Sigmoid colon (tissue), 6 donors: ENCODE measurements at regions not wholly inside any gene's neighbourhood (a gene's known extent, or its start where the extent isn't known, plus 50 kb on each side); places are given as distances from the start of the nearest gene placed in this dataset.

ENCODE experiments used
- DNase-seq: peaks from one replicate; pipeline ENCODE4 v3.0.0-alpha.2; 2019
- H3K27ac ChIP-seq, 4 donors: fragments of 200-600 bp; sonication (generic); one replicate each; pipeline ENCODE4 v1.5.1; 2016 to 2019; ENCODE audit warnings: mild to moderate bottlenecking in 1 of 4
- H3K27me3 ChIP-seq, 3 donors: fragments of 200-600 bp; sonication (generic); one replicate each; pipeline ENCODE4 v1.5.1; 2019; ENCODE audit warnings: mild to moderate bottlenecking in 1 of 3
- H3K36me3 ChIP-seq, 4 donors: fragments of 200-600 bp; sonication (generic); one replicate each; pipeline ENCODE4 v1.5.1; 2016 to 2019
- H3K4me1 ChIP-seq, 4 donors: fragments of 200-600 bp; sonication (generic); one replicate each; pipeline ENCODE4 v1.5.1; 2017 to 2019
- H3K4me3 ChIP-seq, 4 donors: fragments of 200-600 bp; sonication (generic); one replicate each; pipeline ENCODE4 v1.5.1; 2017 to 2019; ENCODE audit warnings: mild to moderate bottlenecking in 2 of 4, moderate library complexity in 1 of 4
- H3K9me3 ChIP-seq, 4 donors: fragments of 200-600 bp in 3 of 4; sonication (generic) in 3 of 4; one replicate each; pipeline versions ENCODE4 v1.5.1 to v1.6.1; 2013 to 2019
- CTCF ChIP-seq, 4 experiments: fragments of 450-650 bp in 3 of 4; fragments of 200-600 bp in 1 of 4; IDR thresholded peaks; one replicate each; pipeline ENCODE4 v1.5.1; 2016 to 2019; ENCODE audit warnings: antibody characterized with exemption in 4 of 4, mild to moderate bottlenecking in 3 of 4, moderate library complexity in 2 of 4
- EP300 ChIP-seq, 4 donors: sonication (generic); formaldehyde crosslinking; IDR thresholded peaks; one replicate each; pipeline ENCODE4 v1.6.1; 2017; ENCODE audit warnings: antibody characterized with exemption in 4 of 4
- POLR2A ChIP-seq, 2 donors: fragments of 450-650 bp; IDR thresholded peaks; one replicate each; pipeline ENCODE4 v1.6.1; 2016; ENCODE audit warnings: antibody characterized with exemption in 2 of 2, mild to moderate bottlenecking in 2 of 2, moderate library complexity in 2 of 2
- POLR2AphosphoS5 ChIP-seq, 4 donors: sonication (generic); formaldehyde crosslinking; IDR thresholded peaks; one replicate each; pipeline ENCODE4 v1.6.1; 2017; ENCODE audit warnings: antibody characterized with exemption in 4 of 4
- WGBS, 2 donors: extraction: QIAGEN DNeasy Blood & Tissue Kit; methylation state at CpG; one replicate each; pipeline ENCODE4 v1.1.7; 2013; 5-methylcytosine and 5-hydroxymethylcytosine counted together
- intact Hi-C: fragments of 100-400 bp; cut with DNase I; formaldehyde crosslinking; loops from one replicate; pipeline ENCODE4 v1.15.1; 2023
- donor health status: healthy with polysubstance abuse.
- donor health status: healthy.

DNA sequence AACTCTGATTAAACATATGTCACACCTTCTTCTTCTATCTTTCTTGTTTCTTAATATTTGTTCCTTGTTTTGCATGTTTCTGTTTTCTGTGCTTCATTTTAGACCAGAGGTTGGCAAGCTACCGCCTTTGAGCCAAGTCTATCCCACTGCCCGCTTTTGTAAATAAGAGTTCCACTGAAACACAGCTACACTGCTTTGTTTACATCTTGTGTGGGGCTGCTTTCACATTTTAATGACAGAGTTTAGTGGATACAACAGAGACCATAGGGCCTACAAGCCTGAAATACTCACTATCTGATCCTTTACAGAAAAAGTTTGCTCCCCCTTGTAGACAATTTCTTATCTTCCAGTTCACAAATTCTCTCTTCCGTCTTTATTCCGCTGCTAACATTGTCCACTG, 109.4 kb upstream of the SPACA1 start:
- no peaks in the 10 kb centered on the region for H3K27me3 ChIP-seq
- no peaks in the 10 kb centered on the region for H3K36me3 ChIP-seq
- TF ChIP-seq CTCF (IDR thresholded peaks at IDR 0.05) (no peak), EP300 (IDR thresholded peaks at IDR 0.05) (no peak)
- intact Hi-C loops = no loop called here
- no peaks in the 10 kb centered on the region for H3K9me3 ChIP-seq
- H3K27ac ChIP-seq = no peak overlapping the region
- WGBS, 2 donors = 93% methylated on average over 4 of the region's 4 CpGs
- no peak for DNase-seq
- no peak overlapping the region for H3K4me3 ChIP-seq
- H3K4me1 ChIP-seq = no peaks in the 10 kb centered on the region

GRCh38 chr6:87936065-87936464, 111.6 kb upstream of the SPACA1 start:
- Histone ChIP-seq H3K27me3 (no peaks in the 10 kb centered on the region), H3K4me3 (no peak overlapping the region), H3K4me1 (no peaks in the 10 kb centered on the region), H3K27ac (no peak overlapping the region), H3K9me3 (no peaks in the 10 kb centered on the region), H3K36me3 (no peaks in the 10 kb centered on the region)
- WGBS, 2 donors = 90 to 92% methylated on average over 9 of the region's 9 CpGs
- intact Hi-C loops = no loop called here
- no peak for DNase-seq
- TF ChIP-seq EP300 (IDR thresholded peaks at IDR 0.05) (no peak), POLR2AphosphoS5 (IDR thresholded peaks at IDR 0.05) (no peak), CTCF (IDR thresholded peaks at IDR 0.05) (no peak), POLR2A (IDR thresholded peaks at IDR 0.05) (no peak)

GRCh38 chr6:87935196-87935595, 112.4 kb upstream of the SPACA1 start:
- intact Hi-C loops = no loop called here
- Histone ChIP-seq H3K27me3 (no peaks in the 10 kb centered on the region), H3K4me1 (peaks cover 0 to under 1% (median 0%) of the 10 kb centered on the region in 4 donors), H3K4me3 (no peak overlapping the region), H3K36me3 (no peaks in the 10 kb centered on the region), H3K9me3 (no peaks in the 10 kb centered on the region), H3K27ac (no peak overlapping the region)
- DNase-seq = no peak
- no peak for TF ChIP-seq EP300 (IDR thresholded peaks at IDR 0.05)
- TF ChIP-seq POLR2A (IDR thresholded peaks at IDR 0.05) = no peak
- TF ChIP-seq CTCF (IDR thresholded peaks at IDR 0.05) = no peak
- TF ChIP-seq POLR2AphosphoS5 (IDR thresholded peaks at IDR 0.05) = no peak
- WGBS, 2 donors = 90 to 93% methylated on average over 3 of the region's 3 CpGs

DNA sequence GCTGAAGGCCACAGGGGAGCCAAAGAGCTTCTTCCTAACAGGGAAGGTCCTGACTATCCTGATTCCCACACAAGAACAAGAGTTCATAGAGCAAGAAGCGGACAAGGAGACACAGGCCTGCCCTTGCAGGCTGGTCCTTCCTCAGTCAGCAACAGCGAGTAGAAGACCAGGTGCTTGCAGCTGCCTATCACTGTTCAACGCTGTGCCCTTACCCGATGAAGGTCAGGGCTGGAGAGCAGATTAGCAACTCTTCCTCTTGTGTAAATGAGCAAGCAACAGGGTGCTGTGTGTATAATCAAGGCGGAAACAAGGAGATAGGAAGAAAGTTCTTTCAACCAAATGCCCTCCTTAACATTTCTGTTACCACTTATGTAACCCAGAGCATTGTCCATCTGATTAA, 115.3 kb upstream of the SPACA1 start:
- intact Hi-C loops = loop anchor here (5.0 kb wide), 1 partner anchor 850 kb away; no protein-coding TSS in a partner anchor
- no peak for DNase-seq
- Histone ChIP-seq H3K4me1 (peaks cover 0 to 7% (median 3%) of the 10 kb centered on the region in 4 donors), H3K27ac (no peak overlapping the region), H3K4me3 (no peak overlapping the region), H3K27me3 (no peaks in the 10 kb centered on the region), H3K9me3 (no peaks in the 10 kb centered on the region), H3K36me3 (no peaks in the 10 kb centered on the region)
- WGBS, 2 donors = 74 to 91% methylated on average over 5 of the region's 5 CpGs
- no peak for TF ChIP-seq POLR2A (IDR thresholded peaks at IDR 0.05)

GRCh38 chr6:87929843-87930288, 117.8 kb upstream of the SPACA1 start:
- 5 to 9% methylated on average over 6 of the region's 6 CpGs for WGBS, 2 donors
- Histone ChIP-seq H3K27me3 (no peaks in the 10 kb centered on the region), H3K4me3 (no peak overlapping the region), H3K9me3 (no peaks in the 10 kb centered on the region), H3K36me3 (no peaks in the 10 kb centered on the region), H3K27ac (no peak overlapping the region), H3K4me1 (peaks cover 0 to 7% (median 3%) of the 10 kb centered on the region in 4 donors)
- intact Hi-C loops = loop anchor here (1.0 to 5.0 kb wide), 5 partner anchors 235 to 942 kb away; no protein-coding TSS in a partner anchor
- no peak for TF ChIP-seq POLR2A (IDR thresholded peaks at IDR 0.05)
- no peak for TF ChIP-seq EP300 (IDR thresholded peaks at IDR 0.05)
- peak; percentile 73 to 95 (median 84) for TF ChIP-seq CTCF (IDR thresholded peaks at IDR 0.05)
- peak; percentile 90 for DNase-seq
